ENCODE measurements at regions not wholly inside any gene's neighbourhood (a gene's known extent, or its start where the extent isn't known, plus 50 kb on each side); places are given as distances from the start of the nearest gene placed in this dataset.

DNA sequence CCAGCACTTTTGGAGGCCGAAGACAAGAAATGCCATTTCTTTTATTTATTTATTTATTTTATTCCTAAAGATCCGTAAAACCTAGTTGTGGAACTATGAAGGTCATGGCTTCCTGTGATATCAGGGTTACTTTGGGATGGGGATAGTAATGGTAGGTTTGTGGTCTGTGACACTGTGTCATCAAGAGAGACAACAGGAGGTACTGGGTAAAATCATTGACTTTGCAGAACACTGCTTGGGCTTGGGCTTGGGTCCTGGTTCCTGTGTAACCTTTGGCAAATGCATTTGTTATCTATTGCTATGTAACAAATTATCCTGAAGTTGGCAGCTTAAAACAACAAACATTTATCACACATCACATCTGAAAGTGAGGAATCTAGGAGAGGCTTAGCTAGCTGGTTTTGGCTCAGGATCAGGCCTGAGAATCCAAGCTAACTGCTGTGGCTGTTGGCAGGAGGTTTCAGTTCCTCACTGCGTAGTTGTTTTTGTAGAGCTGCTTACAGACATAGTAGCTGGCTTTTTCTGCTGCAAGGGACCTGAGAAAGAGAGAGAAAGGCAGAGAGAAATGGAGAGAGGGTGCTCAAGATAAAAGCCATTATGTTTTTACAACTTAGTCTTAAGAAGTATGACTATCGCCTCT lies 576.4 kb upstream of the SLIT2 start:
- Histone ChIP-seq H3K9me3 (no peaks in the 10 kb centered on the region), H3K4me3 (no peak overlapping the region), H3K27ac (no peak overlapping the region), H3K27me3 (ENCODE audit: low read depth) (no peaks in the 10 kb centered on the region), H3K4me1 (no peaks in the 10 kb centered on the region), H3K36me3 (no peaks in the 10 kb centered on the region)
- DNase-seq (no peak), ATAC-seq (no peak)
- TF ChIP-seq, protein P1, sequence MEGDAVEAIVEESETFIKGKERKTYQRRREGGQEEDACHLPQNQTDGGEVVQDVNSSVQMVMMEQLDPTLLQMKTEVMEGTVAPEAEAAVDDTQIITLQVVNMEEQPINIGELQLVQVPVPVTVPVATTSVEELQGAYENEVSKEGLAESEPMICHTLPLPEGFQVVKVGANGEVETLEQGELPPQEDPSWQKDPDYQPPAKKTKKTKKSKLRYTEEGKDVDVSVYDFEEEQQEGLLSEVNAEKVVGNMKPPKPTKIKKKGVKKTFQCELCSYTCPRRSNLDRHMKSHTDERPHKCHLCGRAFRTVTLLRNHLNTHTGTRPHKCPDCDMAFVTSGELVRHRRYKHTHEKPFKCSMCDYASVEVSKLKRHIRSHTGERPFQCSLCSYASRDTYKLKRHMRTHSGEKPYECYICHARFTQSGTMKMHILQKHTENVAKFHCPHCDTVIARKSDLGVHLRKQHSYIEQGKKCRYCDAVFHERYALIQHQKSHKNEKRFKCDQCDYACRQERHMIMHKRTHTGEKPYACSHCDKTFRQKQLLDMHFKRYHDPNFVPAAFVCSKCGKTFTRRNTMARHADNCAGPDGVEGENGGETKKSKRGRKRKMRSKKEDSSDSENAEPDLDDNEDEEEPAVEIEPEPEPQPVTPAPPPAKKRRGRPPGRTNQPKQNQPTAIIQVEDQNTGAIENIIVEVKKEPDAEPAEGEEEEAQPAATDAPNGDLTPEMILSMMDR (IDR thresholded peaks at IDR 0.05): no peak
- intact Hi-C loops (cut with DNase I): no loop called here

DNA sequence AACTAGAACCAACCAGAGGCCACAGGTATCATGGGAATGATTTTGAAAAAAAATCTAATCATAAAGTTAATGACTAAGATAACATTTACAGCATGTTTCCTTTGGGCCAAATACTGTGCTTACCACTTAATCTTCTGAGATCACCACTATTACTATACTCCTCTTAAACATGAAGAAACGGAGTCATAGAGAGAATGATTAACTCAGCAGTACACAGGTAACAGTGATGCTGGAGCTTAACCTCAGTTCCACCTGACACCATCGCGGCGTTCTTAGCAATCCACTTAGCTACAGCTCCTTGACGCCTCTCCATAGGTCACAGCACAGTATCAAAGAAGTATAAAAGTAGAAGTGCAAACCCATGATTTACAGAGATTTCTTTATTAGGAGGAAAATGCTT lies 592.6 kb upstream of the SLIT2 start:
- Histone ChIP-seq H3K9me3 (no peaks in the 10 kb centered on the region), H3K27me3 (ENCODE audit: low read depth) (no peaks in the 10 kb centered on the region), H3K27ac (no peak overlapping the region), H3K4me1 (no peaks in the 10 kb centered on the region), H3K36me3 (no peaks in the 10 kb centered on the region), H3K4me3 (no peak overlapping the region)
- DNase-seq (no peak), ATAC-seq (no peak)
- TF ChIP-seq, protein P1 (IDR thresholded peaks at IDR 0.05): no peak
- intact Hi-C loops (cut with DNase I): no loop called here

DNA sequence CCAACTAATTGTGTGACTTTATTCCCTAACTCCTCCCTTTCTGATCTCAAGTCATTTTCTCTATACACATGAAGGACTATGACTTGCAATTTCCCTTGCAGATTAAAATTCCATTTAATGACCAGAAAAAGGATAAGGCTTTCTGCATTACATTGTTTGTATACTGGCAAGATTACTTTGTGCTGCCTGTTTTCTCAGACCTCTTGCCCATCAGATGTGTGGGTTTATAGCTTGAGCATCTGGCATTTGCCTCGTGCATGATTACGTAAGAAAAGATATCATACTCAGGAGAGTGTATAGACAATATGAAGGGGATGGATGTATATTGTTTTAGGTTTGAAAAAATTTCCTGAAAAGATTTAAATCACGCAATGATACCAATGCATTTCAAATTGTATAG lies 593.8 kb upstream of the SLIT2 start:
- Histone ChIP-seq H3K27me3 (ENCODE audit: low read depth) (no peaks in the 10 kb centered on the region), H3K9me3 (no peaks in the 10 kb centered on the region), H3K36me3 (no peaks in the 10 kb centered on the region), H3K4me3 (no peak overlapping the region), H3K4me1 (no peaks in the 10 kb centered on the region), H3K27ac (no peak overlapping the region)
- ATAC-seq (no peak), DNase-seq (no peak)
- intact Hi-C loops (cut with DNase I): no loop called here
- TF ChIP-seq, protein P1 (IDR thresholded peaks at IDR 0.05): no peak

DNA sequence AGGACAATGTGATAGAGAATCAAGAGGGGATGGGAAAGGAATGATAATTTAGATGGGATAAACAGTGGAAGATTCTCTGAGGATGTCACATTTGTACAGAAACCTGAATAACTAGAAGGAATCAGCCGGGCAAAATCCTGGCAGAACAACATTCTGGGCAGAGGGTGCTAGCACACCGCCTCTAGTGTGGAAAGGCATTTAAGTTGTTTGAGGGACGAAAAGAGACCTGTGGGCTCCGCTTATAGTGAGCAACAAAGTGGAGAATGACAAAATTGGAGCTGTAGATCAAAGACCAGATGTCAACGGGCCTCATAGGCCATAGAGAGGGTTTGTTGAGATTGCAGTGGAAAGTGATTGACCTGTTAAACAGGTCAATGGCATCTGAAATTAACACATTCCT lies 596.0 kb upstream of the SLIT2 start:
- Histone ChIP-seq H3K36me3 (no peaks in the 10 kb centered on the region), H3K4me1 (no peaks in the 10 kb centered on the region), H3K9me3 (no peaks in the 10 kb centered on the region), H3K27me3 (ENCODE audit: low read depth) (no peaks in the 10 kb centered on the region), H3K27ac (no peak overlapping the region), H3K4me3 (no peak overlapping the region)
- intact Hi-C loops (cut with DNase I): no loop called here
- TF ChIP-seq, protein P1 (IDR thresholded peaks at IDR 0.05): no peak
- ATAC-seq (no peak), DNase-seq (no peak)

DNA sequence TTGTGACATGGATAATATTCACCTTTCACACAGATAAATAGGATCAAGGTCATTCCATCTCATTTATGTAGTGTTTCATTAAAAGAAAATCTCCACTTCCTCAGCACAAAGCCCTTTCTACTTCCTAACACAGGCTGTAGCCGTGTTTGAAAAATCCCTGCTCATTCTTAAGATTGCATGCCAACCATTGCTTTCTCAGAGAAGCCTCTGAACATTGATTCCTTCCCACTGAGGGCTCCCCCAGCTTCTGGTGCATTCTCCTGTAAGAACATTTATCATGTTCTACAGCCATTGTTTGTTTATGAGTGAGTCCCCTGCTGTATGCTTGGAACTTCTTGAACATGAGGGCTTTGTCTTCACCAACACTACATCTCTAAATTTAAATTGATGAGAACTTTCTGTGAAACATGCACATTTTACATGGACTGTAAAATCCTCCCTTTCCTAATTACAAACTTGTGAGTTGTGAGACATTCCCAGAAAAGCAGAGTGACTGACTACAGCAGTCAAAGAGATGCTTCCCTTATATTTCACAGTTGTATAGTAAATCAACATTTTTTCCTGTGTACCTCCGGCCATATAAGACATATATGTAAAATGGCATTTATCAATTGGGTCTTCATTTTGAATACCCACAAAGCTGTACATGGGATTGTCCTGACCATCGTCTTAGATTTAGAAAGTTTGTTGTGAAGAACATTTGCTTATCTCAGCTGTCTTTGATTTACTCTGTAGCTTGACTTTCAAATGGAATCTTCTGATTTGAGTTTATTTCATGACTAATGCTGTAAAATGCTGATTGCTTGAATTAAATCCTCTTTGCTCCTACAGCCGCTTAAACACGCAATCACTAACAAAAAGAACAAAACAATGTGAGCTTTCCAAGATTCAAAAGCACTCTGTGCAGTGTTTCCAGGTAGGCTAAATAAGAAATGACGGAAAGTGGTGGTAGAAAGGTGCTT lies 600.5 kb upstream of the SLIT2 start:
- no peaks in the 10 kb centered on the region for H3K36me3 ChIP-seq
- DNase-seq: no peak
- H3K4me1 ChIP-seq: no peaks in the 10 kb centered on the region
- no peak for ATAC-seq
- intact Hi-C loops (cut with DNase I): no loop called here
- H3K4me3 ChIP-seq: no peak overlapping the region
- no peak overlapping the region for H3K27ac ChIP-seq
- TF ChIP-seq, protein P1 (IDR thresholded peaks at IDR 0.05): no peak
- no peaks in the 10 kb centered on the region for H3K9me3 ChIP-seq
- no peaks in the 10 kb centered on the region for H3K27me3 ChIP-seq (ENCODE audit: low read depth)

Data from lower lobe of right lung (tissue), 2 donors.